Activated T-cell treated with anti-CD3 and anti-CD28 coated beads, Interleukin-2, amount 50 U/mL, for 4 hours (primary cell): ENCODE measurements at regions not wholly inside any gene's neighbourhood (a gene's known extent, or its start where the extent isn't known, plus 50 kb on each side); places are given as distances from the start of the nearest gene placed in this dataset.

ENCODE experiments used
- ATAC-seq, 2 donors: fragments of 200-7000 bp; cut with Tn5 transposase; one replicate each; pipeline ENCODE4 v1.10.0; 2021
- DNase-seq: peaks from one replicate; pipeline ENCODE4 v3.0.0-alpha.2; 2020
- H3K27me3 Mint-ChIP-seq: one replicate; pipeline ENCODE4 v1.8.0; 2021; ENCODE audit warnings: low read depth, mixed read lengths
- H3K36me3 Mint-ChIP-seq: one replicate; pipeline ENCODE4 v1.8.0; 2022; ENCODE audit warnings: mixed read lengths; ENCODE audit not compliant: insufficient read depth
- H3K4me1 Mint-ChIP-seq: one replicate; pipeline ENCODE4 v1.8.0; 2021; ENCODE audit warnings: low read depth, mixed read lengths
- H3K4me3 Mint-ChIP-seq: one replicate; pipeline ENCODE4 v1.8.0; 2021; ENCODE audit warnings: mild to moderate bottlenecking, moderate library complexity, mixed read lengths
- H3K9me3 Mint-ChIP-seq: one replicate; pipeline ENCODE4 v1.8.0; 2021; ENCODE audit warnings: mixed read lengths

DNA sequence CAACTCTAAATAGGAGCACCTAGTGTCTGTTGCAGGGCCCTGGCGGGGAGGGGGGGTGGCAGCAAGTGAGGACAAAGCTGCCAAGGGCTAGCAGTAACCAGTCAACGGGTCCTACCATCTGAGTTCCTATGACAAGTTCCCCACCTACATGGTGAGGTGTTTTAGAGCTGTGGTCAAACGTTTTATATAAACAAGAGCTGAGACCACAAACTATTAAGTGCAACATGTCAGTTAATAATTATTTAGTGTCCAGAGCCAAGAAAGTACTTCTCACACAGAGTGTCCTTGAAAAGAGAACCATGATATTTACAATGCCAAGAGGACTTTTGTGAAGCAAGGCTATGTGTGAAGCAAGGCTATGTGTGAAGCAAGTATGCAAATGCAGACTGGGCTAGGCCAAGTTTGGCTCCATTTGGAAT, 434.7 kb downstream of the TNS3 start:
- ATAC-seq, result no peak

GRCh38 chr7:47145982-47146381, 435.9 kb downstream of the TNS3 start:
- H3K36me3 Mint-ChIP-seq, result no peaks in the 10 kb centered on the region
- no peaks in the 10 kb centered on the region for H3K27me3 Mint-ChIP-seq
- H3K4me3 Mint-ChIP-seq, result no peak overlapping the region
- H3K9me3 Mint-ChIP-seq, result no peaks in the 10 kb centered on the region
- ATAC-seq, result no peak
- no peaks in the 10 kb centered on the region for H3K4me1 Mint-ChIP-seq
- no peak for DNase-seq

More for the DNA sequence above, 434.7 kb downstream of the TNS3 start:
- Mint-ChIP-seq H3K9me3 (no peaks in the 10 kb centered on the region), H3K27me3 (no peaks in the 10 kb centered on the region), H3K36me3 (no peaks in the 10 kb centered on the region), H3K4me3 (no peak overlapping the region), H3K4me1 (no peaks in the 10 kb centered on the region)
- no peak for DNase-seq

GRCh38 chr7:47145186-47145725, 436.7 kb downstream of the TNS3 start:
- H3K4me1 Mint-ChIP-seq, result no peaks in the 10 kb centered on the region
- H3K36me3 Mint-ChIP-seq, result no peaks in the 10 kb centered on the region
- no peak overlapping the region for H3K4me3 Mint-ChIP-seq
- DNase-seq (no peak), ATAC-seq (no peak)
- no peaks in the 10 kb centered on the region for H3K9me3 Mint-ChIP-seq
- H3K27me3 Mint-ChIP-seq, result no peaks in the 10 kb centered on the region

- H3K4me1 Mint-ChIP-seq, result no peaks in the 10 kb centered on the region
- DNase-seq, result no peak
- no peak for ATAC-seq
- H3K36me3 Mint-ChIP-seq, result no peaks in the 10 kb centered on the region
- peaks cover 3% of the 10 kb centered on the region for H3K27me3 Mint-ChIP-seq
- peaks cover 4% of the 10 kb centered on the region for H3K9me3 Mint-ChIP-seq
- H3K4me3 Mint-ChIP-seq, result no peak overlapping the region
Measured at GRCh38 chr7:47143339-47143738, 438.6 kb downstream of the TNS3 start.

GRCh38 chr7:47142867-47143175, 439.1 kb downstream of the TNS3 start:
- no peak overlapping the region for H3K4me3 Mint-ChIP-seq
- DNase-seq (no peak), ATAC-seq (no peak)
- H3K4me1 Mint-ChIP-seq, result no peaks in the 10 kb centered on the region
- H3K27me3 Mint-ChIP-seq, result peaks cover 3% of the 10 kb centered on the region
- H3K36me3 Mint-ChIP-seq, result no peaks in the 10 kb centered on the region
- H3K9me3 Mint-ChIP-seq, result peaks cover 4% of the 10 kb centered on the region

DNA sequence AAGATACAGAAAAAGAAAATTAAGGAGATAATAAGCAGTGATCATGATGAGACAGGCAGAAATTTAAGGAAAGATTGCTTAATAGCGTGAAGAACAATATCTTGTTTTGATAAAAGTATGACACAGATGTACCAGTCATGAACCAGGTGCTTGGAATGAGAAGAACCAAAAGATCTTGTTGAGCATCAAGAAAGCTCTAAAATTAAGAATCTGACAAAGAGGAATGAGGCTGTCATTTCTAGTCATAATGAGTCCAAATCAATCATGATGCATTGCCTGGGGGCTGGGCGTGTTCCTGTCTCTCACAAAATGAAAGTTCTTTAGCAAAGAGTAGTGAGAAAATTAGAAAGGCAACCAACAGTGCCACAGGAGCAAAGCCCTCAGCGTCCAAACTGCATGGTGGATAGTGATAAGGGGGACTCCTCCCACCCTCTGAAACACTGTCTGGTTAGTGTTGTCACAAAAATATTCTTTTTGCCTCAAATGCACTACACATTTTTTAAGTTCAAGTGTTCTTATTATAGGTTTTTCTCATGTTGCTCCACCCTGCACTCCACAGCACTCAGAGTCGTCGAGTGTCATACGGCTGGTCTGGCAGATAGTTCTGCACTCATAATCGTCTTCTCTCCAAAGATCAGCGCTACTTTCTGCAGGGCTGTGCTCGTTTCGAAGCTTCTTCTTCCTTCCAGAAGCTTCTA, 439.6 kb downstream of the TNS3 start:
- DNase-seq (no peak), ATAC-seq (no peak)
- peaks cover 4% of the 10 kb centered on the region for H3K9me3 Mint-ChIP-seq
- H3K27me3 Mint-ChIP-seq, result peaks cover 3% of the 10 kb centered on the region
- no peak overlapping the region for H3K4me3 Mint-ChIP-seq
- H3K36me3 Mint-ChIP-seq, result no peaks in the 10 kb centered on the region
- H3K4me1 Mint-ChIP-seq, result no peaks in the 10 kb centered on the region

GRCh38 chr7:47132471-47132870, 449.4 kb downstream of the TNS3 start:
- Mint-ChIP-seq H3K4me1 (no peaks in the 10 kb centered on the region), H3K36me3 (no peaks in the 10 kb centered on the region), H3K4me3 (no peak overlapping the region), H3K27me3 (no peaks in the 10 kb centered on the region), H3K9me3 (no peaks in the 10 kb centered on the region)
- no peak for ATAC-seq
- no peak for DNase-seq

GRCh38 chr7:47128700-47129099, 453.2 kb downstream of the TNS3 start:
- Mint-ChIP-seq H3K4me1 (no peaks in the 10 kb centered on the region), H3K4me3 (no peak overlapping the region), H3K36me3 (no peaks in the 10 kb centered on the region), H3K27me3 (no peaks in the 10 kb centered on the region), H3K9me3 (no peaks in the 10 kb centered on the region)
- ATAC-seq (no peak), DNase-seq (no peak)

- Mint-ChIP-seq H3K4me3 (no peak overlapping the region), H3K9me3 (no peaks in the 10 kb centered on the region), H3K27me3 (no peaks in the 10 kb centered on the region), H3K36me3 (no peaks in the 10 kb centered on the region), H3K4me1 (no peaks in the 10 kb centered on the region)
- DNase-seq, result no peak
- ATAC-seq, result no peak
Measured at GRCh38 chr7:47125529-47125928, 456.4 kb downstream of the TNS3 start.

- DNase-seq, result no peak
- Mint-ChIP-seq H3K36me3 (no peaks in the 10 kb centered on the region), H3K27me3 (no peaks in the 10 kb centered on the region), H3K9me3 (no peaks in the 10 kb centered on the region), H3K4me1 (no peaks in the 10 kb centered on the region), H3K4me3 (no peak overlapping the region)
- no peak for ATAC-seq
Measured at GRCh38 chr7:47119261-47119865, 462.5 kb downstream of the TNS3 start.

- DNase-seq, result no peak
- no peaks in the 10 kb centered on the region for H3K4me1 Mint-ChIP-seq
- no peak overlapping the region for H3K4me3 Mint-ChIP-seq
- no peaks in the 10 kb centered on the region for H3K27me3 Mint-ChIP-seq
- H3K36me3 Mint-ChIP-seq, result no peaks in the 10 kb centered on the region
- no peaks in the 10 kb centered on the region for H3K9me3 Mint-ChIP-seq
- no peak for ATAC-seq
Measured at GRCh38 chr7:47104206-47104549, 477.7 kb downstream of the TNS3 start.

GRCh38 chr7:47103498-47104205, 478.3 kb downstream of the TNS3 start:
- Mint-ChIP-seq H3K36me3 (no peaks in the 10 kb centered on the region), H3K4me1 (no peaks in the 10 kb centered on the region), H3K27me3 (no peaks in the 10 kb centered on the region), H3K4me3 (no peak overlapping the region), H3K9me3 (no peaks in the 10 kb centered on the region)
- ATAC-seq (no peak), DNase-seq (no peak)

DNA sequence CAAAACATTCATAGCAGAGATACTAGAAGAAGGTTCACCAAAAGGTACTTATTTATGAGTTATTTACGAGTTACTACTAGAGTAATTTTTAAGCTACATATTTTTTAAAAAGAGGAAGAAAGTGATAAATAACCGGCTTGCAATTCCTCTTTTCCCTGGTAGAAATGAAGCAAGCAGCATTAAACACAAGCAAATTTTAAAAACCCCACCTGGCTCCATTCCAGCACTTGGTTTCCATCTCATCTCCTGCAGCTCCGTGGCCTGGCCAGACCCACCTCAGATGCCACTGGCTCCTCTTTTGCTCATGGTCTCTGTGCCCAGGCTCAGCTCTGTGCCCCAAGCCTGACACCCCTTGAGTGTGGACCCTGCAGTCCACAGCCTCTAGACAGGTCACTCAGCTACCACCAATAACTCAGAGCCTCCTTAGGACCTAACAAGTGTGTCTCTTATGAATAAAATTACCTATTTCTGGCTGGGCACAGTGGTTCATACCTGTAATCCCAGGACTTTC, 479.5 kb downstream of the TNS3 start:
- Mint-ChIP-seq H3K27me3 (no peaks in the 10 kb centered on the region), H3K4me1 (no peaks in the 10 kb centered on the region), H3K4me3 (no peak overlapping the region), H3K36me3 (no peaks in the 10 kb centered on the region), H3K9me3 (no peaks in the 10 kb centered on the region)
- DNase-seq (no peak), ATAC-seq (no peak)

GRCh38 chr7:47100817-47101435, 481.0 kb downstream of the TNS3 start:
- Mint-ChIP-seq H3K4me3 (no peak overlapping the region), H3K9me3 (no peaks in the 10 kb centered on the region), H3K36me3 (no peaks in the 10 kb centered on the region), H3K27me3 (no peaks in the 10 kb centered on the region), H3K4me1 (no peaks in the 10 kb centered on the region)
- ATAC-seq (no peak), DNase-seq (no peak)
